Erythroblast (primary cell): ENCODE measurements at regions not wholly inside any gene's neighbourhood (a gene's known extent, or its start where the extent isn't known, plus 50 kb on each side); places are given as distances from the start of the nearest gene placed in this dataset.

Source experiments
- DNase-seq, 2 experiments: peaks; one replicate each; lab custom pipeline; 2025; lab: John Stamatoyannopoulos, UW
- GATA1 ChIP-seq: IDR thresholded peaks from 2 replicates; pipeline ENCODE4 v1.6.1; 2011; ENCODE audit warnings: low read depth, mild to moderate bottlenecking, control low read depth, low read length, moderate library complexity
- POLR2A ChIP-seq: IDR thresholded peaks from 2 replicates; pipeline ENCODE4 v1.6.1; 2011; ENCODE audit warnings: mild to moderate bottlenecking, low read length

- TF ChIP-seq GATA1: no peak
- TF ChIP-seq POLR2A: no peak
- no peak for DNase-seq
Measured at GRCh38 chr5:175285261-175285660, 158.7 kb downstream of the DRD1 start.

GRCh38 chr5:175284806-175285205 lies 159.2 kb downstream of the DRD1 start:
- TF ChIP-seq POLR2A: no peak
- no peak for TF ChIP-seq GATA1
- DNase-seq: no peak

- TF ChIP-seq POLR2A (no peak), GATA1 (no peak)
Measured at GRCh38 chr5:175282611-175283225, 161.3 kb downstream of the DRD1 start.

GRCh38 chr5:175281714-175282113 lies 162.3 kb downstream of the DRD1 start:
- no peak for DNase-seq
- TF ChIP-seq GATA1 (no peak), POLR2A (no peak)

More at GRCh38 chr5:175282611-175283225, 161.3 kb downstream of the DRD1 start:
- no peak for DNase-seq

- no peak for DNase-seq
- no peak for TF ChIP-seq GATA1
- no peak for TF ChIP-seq POLR2A
Measured at GRCh38 chr5:175281257-175281656, 162.7 kb downstream of the DRD1 start.

- TF ChIP-seq POLR2A (no peak), GATA1 (no peak)
- no peak for DNase-seq
Measured at GRCh38 chr5:175279506-175279905, 164.5 kb downstream of the DRD1 start.

GRCh38 chr5:175275748-175276147 lies 168.2 kb downstream of the DRD1 start:
- no peak for DNase-seq
- TF ChIP-seq GATA1: no peak
- no peak for TF ChIP-seq POLR2A

GRCh38 chr5:175275097-175275496 lies 168.9 kb downstream of the DRD1 start:
- no peak for TF ChIP-seq POLR2A
- TF ChIP-seq GATA1: no peak

GRCh38 chr5:175274171-175274570 lies 169.8 kb downstream of the DRD1 start:
- TF ChIP-seq POLR2A (no peak), GATA1 (no peak)

More at GRCh38 chr5:175275097-175275496, 168.9 kb downstream of the DRD1 start:
- DNase-seq: no peak

GRCh38 chr5:175264406-175264805 lies 179.6 kb downstream of the DRD1 start:
- DNase-seq: no peak
- TF ChIP-seq POLR2A: no peak
- no peak for TF ChIP-seq GATA1

More at GRCh38 chr5:175274171-175274570, 169.8 kb downstream of the DRD1 start:
- no peak for DNase-seq

GRCh38 chr5:175263776-175264175 lies 180.2 kb downstream of the DRD1 start:
- TF ChIP-seq GATA1: no peak
- TF ChIP-seq POLR2A: no peak
- DNase-seq: no peak

- no peak for DNase-seq
- TF ChIP-seq GATA1 (no peak), POLR2A (no peak)
Measured at GRCh38 chr5:175261526-175261925, 182.5 kb downstream of the DRD1 start.

- no peak for DNase-seq
- no peak for TF ChIP-seq POLR2A
- no peak for TF ChIP-seq GATA1
Measured at GRCh38 chr5:175261037-175261436, 182.9 kb downstream of the DRD1 start.

- TF ChIP-seq POLR2A (no peak), GATA1 (no peak)
- DNase-seq: no peak
Measured at GRCh38 chr5:175257847-175258194, 186.2 kb downstream of the DRD1 start.
